Activated T-helper 1 cell treated with anti-CD3 and anti-CD28 coated beads, Interleukin-12 subunit alpha, Interleukin-12 subunit beta, Interleukin-2, Interleukin-4 antibody, amounts not matched to agents 30 ng/mL and 10 ng/mL and 1 ng/mL, durations not matched to agents 14 hours and 24 hours and 36 hours (primary cell): ENCODE measurements at regions not wholly inside any gene's neighbourhood (a gene's known extent, or its start where the extent isn't known, plus 50 kb on each side); places are given as distances from the start of the nearest gene placed in this dataset.

Experiments used
- DNase-seq: peaks from one replicate; pipeline ENCODE4 v3.0.0; 2021; ENCODE audit warnings: low spot score
- H3K27ac Mint-ChIP-seq: one replicate; pipeline ENCODE4 v1.8.0; 2021; ENCODE audit warnings: mild to moderate bottlenecking, mixed read lengths
- H3K27me3 Mint-ChIP-seq: one replicate; pipeline ENCODE4 v1.8.0; 2022; ENCODE audit warnings: mild to moderate bottlenecking, moderate library complexity, mixed read lengths; ENCODE audit not compliant: insufficient read depth
- H3K36me3 Mint-ChIP-seq: one replicate; pipeline ENCODE4 v1.8.0; 2021; ENCODE audit warnings: low read depth, mixed read lengths
- H3K4me1 Mint-ChIP-seq: one replicate; pipeline ENCODE4 v1.8.0; 2021; ENCODE audit warnings: low read depth, mixed read lengths
- H3K4me3 Mint-ChIP-seq: one replicate; pipeline ENCODE4 v1.8.0; 2021; ENCODE audit warnings: mild to moderate bottlenecking, moderate library complexity, mixed read lengths
- H3K9me3 Mint-ChIP-seq: one replicate; pipeline ENCODE4 v1.8.0; 2021; ENCODE audit warnings: mixed read lengths
- intact Hi-C: fragments of 100-400 bp; cut with micrococcal nuclease; formaldehyde crosslinking; loops from one replicate; pipeline ENCODE4 v1.15.1; 2024

- no peak for DNase-seq
- H3K36me3 Mint-ChIP-seq: no peaks in the 10 kb centered on the region
- no peak overlapping the region for H3K27ac Mint-ChIP-seq
- no peaks in the 10 kb centered on the region for H3K27me3 Mint-ChIP-seq
- no peak overlapping the region for H3K4me3 Mint-ChIP-seq
- intact Hi-C loops: no loop called here
- no peaks in the 10 kb centered on the region for H3K4me1 Mint-ChIP-seq
- H3K9me3 Mint-ChIP-seq: no peaks in the 10 kb centered on the region
Observed at GRCh38 chr12:97921979-97922722, 459.5 kb downstream of the RMST start.

- Mint-ChIP-seq H3K27ac (no peak overlapping the region), H3K4me3 (no peak overlapping the region), H3K9me3 (no peaks in the 10 kb centered on the region), H3K27me3 (no peaks in the 10 kb centered on the region), H3K4me1 (no peaks in the 10 kb centered on the region), H3K36me3 (no peaks in the 10 kb centered on the region)
- intact Hi-C loops: no loop called here
- DNase-seq: no peak
Observed at GRCh38 chr12:97923546-97923945, 460.9 kb downstream of the RMST start.

GRCh38 chr12:97924122-97924521 is 461.5 kb downstream of the RMST start:
- H3K4me1 Mint-ChIP-seq: no peaks in the 10 kb centered on the region
- no peak overlapping the region for H3K4me3 Mint-ChIP-seq
- DNase-seq: no peak
- H3K9me3 Mint-ChIP-seq: no peaks in the 10 kb centered on the region
- no peaks in the 10 kb centered on the region for H3K27me3 Mint-ChIP-seq
- no peaks in the 10 kb centered on the region for H3K36me3 Mint-ChIP-seq
- H3K27ac Mint-ChIP-seq: no peak overlapping the region
- intact Hi-C loops: no loop called here

GRCh38 chr12:97927977-97928376 is 465.4 kb downstream of the RMST start:
- Mint-ChIP-seq H3K9me3 (no peaks in the 10 kb centered on the region), H3K27me3 (no peaks in the 10 kb centered on the region), H3K36me3 (no peaks in the 10 kb centered on the region), H3K4me1 (no peaks in the 10 kb centered on the region), H3K27ac (no peak overlapping the region), H3K4me3 (no peak overlapping the region)
- intact Hi-C loops: no loop called here
- no peak for DNase-seq

- peaks cover 3% of the 10 kb centered on the region for H3K9me3 Mint-ChIP-seq
- no peak overlapping the region for H3K27ac Mint-ChIP-seq
- H3K4me1 Mint-ChIP-seq: no peaks in the 10 kb centered on the region
- no peak overlapping the region for H3K4me3 Mint-ChIP-seq
- H3K36me3 Mint-ChIP-seq: no peaks in the 10 kb centered on the region
- peaks cover 1% of the 10 kb centered on the region for H3K27me3 Mint-ChIP-seq
- no peak for DNase-seq
- intact Hi-C loops: no loop called here
Observed at GRCh38 chr12:97936165-97936564, 473.6 kb downstream of the RMST start.

- intact Hi-C loops: no loop called here
- H3K27me3 Mint-ChIP-seq: peaks cover 1% of the 10 kb centered on the region
- no peak overlapping the region for H3K4me3 Mint-ChIP-seq
- no peak for DNase-seq
- H3K4me1 Mint-ChIP-seq: no peaks in the 10 kb centered on the region
- no peak overlapping the region for H3K27ac Mint-ChIP-seq
- H3K9me3 Mint-ChIP-seq: peaks cover 9% of the 10 kb centered on the region
- no peaks in the 10 kb centered on the region for H3K36me3 Mint-ChIP-seq
Observed at GRCh38 chr12:97938031-97938430, 475.4 kb downstream of the RMST start.

- H3K36me3 Mint-ChIP-seq: no peaks in the 10 kb centered on the region
- H3K27ac Mint-ChIP-seq: no peak overlapping the region
- H3K4me3 Mint-ChIP-seq: no peak overlapping the region
- no peaks in the 10 kb centered on the region for H3K27me3 Mint-ChIP-seq
- H3K4me1 Mint-ChIP-seq: no peaks in the 10 kb centered on the region
- no peak for DNase-seq
- intact Hi-C loops: no loop called here
- peaks cover 9% of the 10 kb centered on the region for H3K9me3 Mint-ChIP-seq
Observed at GRCh38 chr12:97939156-97939555, 476.6 kb downstream of the RMST start.

- H3K36me3 Mint-ChIP-seq: no peaks in the 10 kb centered on the region
- no peaks in the 10 kb centered on the region for H3K4me1 Mint-ChIP-seq
- peaks cover 9% of the 10 kb centered on the region for H3K9me3 Mint-ChIP-seq
- intact Hi-C loops: no loop called here
- no peak overlapping the region for H3K27ac Mint-ChIP-seq
- no peak overlapping the region for H3K4me3 Mint-ChIP-seq
- no peaks in the 10 kb centered on the region for H3K27me3 Mint-ChIP-seq
- DNase-seq: no peak
Observed at GRCh38 chr12:97940105-97940504, 477.5 kb downstream of the RMST start.

- Mint-ChIP-seq H3K27ac (no peak overlapping the region), H3K4me1 (no peaks in the 10 kb centered on the region), H3K27me3 (no peaks in the 10 kb centered on the region), H3K36me3 (no peaks in the 10 kb centered on the region), H3K4me3 (no peak overlapping the region), H3K9me3 (peaks cover 9% of the 10 kb centered on the region)
- intact Hi-C loops: no loop called here
- no peak for DNase-seq
Observed at GRCh38 chr12:97940629-97941028, 478.0 kb downstream of the RMST start.

- Mint-ChIP-seq H3K4me1 (no peaks in the 10 kb centered on the region), H3K9me3 (peaks cover 9% of the 10 kb centered on the region), H3K4me3 (no peak overlapping the region), H3K36me3 (no peaks in the 10 kb centered on the region), H3K27me3 (no peaks in the 10 kb centered on the region), H3K27ac (no peak overlapping the region)
- intact Hi-C loops: no loop called here
- DNase-seq: no peak
Observed at GRCh38 chr12:97941686-97942354, 479.2 kb downstream of the RMST start.

GRCh38 chr12:97943359-97943758 is 480.8 kb downstream of the RMST start:
- Mint-ChIP-seq H3K27ac (no peak overlapping the region), H3K4me1 (no peaks in the 10 kb centered on the region)

GRCh38 chr12:97944576-97944975 is 482.0 kb downstream of the RMST start:
- Mint-ChIP-seq H3K4me1 (no peaks in the 10 kb centered on the region), H3K4me3 (no peak overlapping the region), H3K9me3 (peaks cover 9% of the 10 kb centered on the region), H3K27me3 (no peaks in the 10 kb centered on the region), H3K36me3 (no peaks in the 10 kb centered on the region), H3K27ac (no peak overlapping the region)
- DNase-seq: no peak
- intact Hi-C loops: no loop called here

More at GRCh38 chr12:97943359-97943758, 480.8 kb downstream of the RMST start:
- H3K4me3 Mint-ChIP-seq: no peak overlapping the region
- no peaks in the 10 kb centered on the region for H3K27me3 Mint-ChIP-seq
- peaks cover 9% of the 10 kb centered on the region for H3K9me3 Mint-ChIP-seq
- intact Hi-C loops: no loop called here
- H3K36me3 Mint-ChIP-seq: no peaks in the 10 kb centered on the region
- no peak for DNase-seq

GRCh38 chr12:97946701-97947100 is 484.1 kb downstream of the RMST start:
- H3K4me3 Mint-ChIP-seq: no peak overlapping the region

More at GRCh38 chr12:97946701-97947100, 484.1 kb downstream of the RMST start:
- Mint-ChIP-seq H3K9me3 (peaks cover 3% of the 10 kb centered on the region), H3K27ac (no peak overlapping the region), H3K36me3 (no peaks in the 10 kb centered on the region), H3K4me1 (no peaks in the 10 kb centered on the region), H3K27me3 (no peaks in the 10 kb centered on the region)
- DNase-seq: no peak
- intact Hi-C loops: no loop called here
